ENCODE measurements at regions not wholly inside any gene's neighbourhood (a gene's known extent, or its start where the extent isn't known, plus 50 kb on each side); places are given as distances from the start of the nearest gene placed in this dataset.

DNA sequence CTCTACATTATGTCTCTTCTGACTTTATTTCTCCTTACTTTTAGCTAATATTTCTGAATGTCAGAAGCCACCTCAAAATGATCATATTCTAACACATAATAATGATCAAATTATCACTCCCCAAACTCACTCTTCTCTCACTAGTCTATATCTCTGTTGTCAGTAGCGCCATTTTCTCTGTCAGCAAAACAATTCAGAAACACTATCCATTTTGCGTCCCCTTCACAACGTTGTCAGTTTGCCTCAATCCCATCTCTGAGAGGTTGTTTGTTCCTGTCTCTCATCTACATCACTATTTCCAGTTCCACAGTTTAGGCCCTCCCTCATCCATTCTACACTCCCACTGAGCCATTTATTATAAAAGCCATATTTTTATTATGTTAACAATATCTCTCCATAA is 1376.3 kb upstream of the ACVR2A start:
- H3K4me1 ChIP-seq (ENCODE audit: control insufficient read depth, insufficient read depth, low read length): no peaks in the 10 kb centered on the region
- H3K36me3 ChIP-seq (ENCODE audit: control insufficient read depth in 2 of 2, insufficient read depth in 1 of 2, low read length in 2 of 2): no peaks in the 10 kb centered on the region
- H3K9me3 ChIP-seq (ENCODE audit: control insufficient read depth, insufficient read depth, low read depth, low read length): no peaks in the 10 kb centered on the region
- no peak overlapping the region for H3K27ac ChIP-seq (ENCODE audit: extremely low read depth, low read depth, low read length)
- no peak overlapping the region for H3K4me3 ChIP-seq (ENCODE audit: low read depth, low read length)
- TF ChIP-seq ZNF24 (tag by site-specific recombination; IDR thresholded peaks at IDR 0.05) (no peak), ZNF121 (tag by site-specific recombination; IDR thresholded peaks at IDR 0.05) (no peak), KLF7 (tag by site-specific recombination; IDR thresholded peaks at IDR 0.05; ENCODE audit: borderline replicate concordance) (no peak), ZNF354C (tag by site-specific recombination; IDR thresholded peaks at IDR 0.05; ENCODE audit: borderline replicate concordance, low read depth) (no peak), ZNF560 (tag by site-specific recombination; IDR thresholded peaks at IDR 0.05; ENCODE audit: borderline replicate concordance) (no peak), ZNF184 (tag by site-specific recombination; IDR thresholded peaks at IDR 0.05) (no peak), ZNF274 (IDR thresholded peaks at IDR 0.05; ENCODE audit: low read length) (no peak), ZNF274 (tag by site-specific recombination; IDR thresholded peaks at IDR 0.05; ENCODE audit: borderline replicate concordance) (no peak), SP2 (tag by site-specific recombination; IDR thresholded peaks at IDR 0.05) (no peak), ZNF768 (tag by site-specific recombination; IDR thresholded peaks at IDR 0.05) (no peak), ZNF292 (tag by site-specific recombination; IDR thresholded peaks at IDR 0.05; ENCODE audit: borderline replicate concordance, low read depth) (no peak)
- TF ChIP-seq, protein P1, sequence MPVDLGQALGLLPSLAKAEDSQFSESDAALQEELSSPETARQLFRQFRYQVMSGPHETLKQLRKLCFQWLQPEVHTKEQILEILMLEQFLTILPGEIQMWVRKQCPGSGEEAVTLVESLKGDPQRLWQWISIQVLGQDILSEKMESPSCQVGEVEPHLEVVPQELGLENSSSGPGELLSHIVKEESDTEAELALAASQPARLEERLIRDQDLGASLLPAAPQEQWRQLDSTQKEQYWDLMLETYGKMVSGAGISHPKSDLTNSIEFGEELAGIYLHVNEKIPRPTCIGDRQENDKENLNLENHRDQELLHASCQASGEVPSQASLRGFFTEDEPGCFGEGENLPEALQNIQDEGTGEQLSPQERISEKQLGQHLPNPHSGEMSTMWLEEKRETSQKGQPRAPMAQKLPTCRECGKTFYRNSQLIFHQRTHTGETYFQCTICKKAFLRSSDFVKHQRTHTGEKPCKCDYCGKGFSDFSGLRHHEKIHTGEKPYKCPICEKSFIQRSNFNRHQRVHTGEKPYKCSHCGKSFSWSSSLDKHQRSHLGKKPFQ (tag by site-specific recombination; IDR thresholded peaks at IDR 0.05): no peak
- TF ChIP-seq, protein P2, sequence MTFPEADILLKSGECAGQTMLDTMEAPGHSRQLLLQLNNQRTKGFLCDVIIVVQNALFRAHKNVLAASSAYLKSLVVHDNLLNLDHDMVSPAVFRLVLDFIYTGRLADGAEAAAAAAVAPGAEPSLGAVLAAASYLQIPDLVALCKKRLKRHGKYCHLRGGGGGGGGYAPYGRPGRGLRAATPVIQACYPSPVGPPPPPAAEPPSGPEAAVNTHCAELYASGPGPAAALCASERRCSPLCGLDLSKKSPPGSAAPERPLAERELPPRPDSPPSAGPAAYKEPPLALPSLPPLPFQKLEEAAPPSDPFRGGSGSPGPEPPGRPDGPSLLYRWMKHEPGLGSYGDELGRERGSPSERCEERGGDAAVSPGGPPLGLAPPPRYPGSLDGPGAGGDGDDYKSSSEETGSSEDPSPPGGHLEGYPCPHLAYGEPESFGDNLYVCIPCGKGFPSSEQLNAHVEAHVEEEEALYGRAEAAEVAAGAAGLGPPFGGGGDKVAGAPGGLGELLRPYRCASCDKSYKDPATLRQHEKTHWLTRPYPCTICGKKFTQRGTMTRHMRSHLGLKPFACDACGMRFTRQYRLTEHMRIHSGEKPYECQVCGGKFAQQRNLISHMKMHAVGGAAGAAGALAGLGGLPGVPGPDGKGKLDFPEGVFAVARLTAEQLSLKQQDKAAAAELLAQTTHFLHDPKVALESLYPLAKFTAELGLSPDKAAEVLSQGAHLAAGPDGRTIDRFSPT (tag by site-specific recombination; IDR thresholded peaks at IDR 0.05): no peak
- TF ChIP-seq, protein P3, sequence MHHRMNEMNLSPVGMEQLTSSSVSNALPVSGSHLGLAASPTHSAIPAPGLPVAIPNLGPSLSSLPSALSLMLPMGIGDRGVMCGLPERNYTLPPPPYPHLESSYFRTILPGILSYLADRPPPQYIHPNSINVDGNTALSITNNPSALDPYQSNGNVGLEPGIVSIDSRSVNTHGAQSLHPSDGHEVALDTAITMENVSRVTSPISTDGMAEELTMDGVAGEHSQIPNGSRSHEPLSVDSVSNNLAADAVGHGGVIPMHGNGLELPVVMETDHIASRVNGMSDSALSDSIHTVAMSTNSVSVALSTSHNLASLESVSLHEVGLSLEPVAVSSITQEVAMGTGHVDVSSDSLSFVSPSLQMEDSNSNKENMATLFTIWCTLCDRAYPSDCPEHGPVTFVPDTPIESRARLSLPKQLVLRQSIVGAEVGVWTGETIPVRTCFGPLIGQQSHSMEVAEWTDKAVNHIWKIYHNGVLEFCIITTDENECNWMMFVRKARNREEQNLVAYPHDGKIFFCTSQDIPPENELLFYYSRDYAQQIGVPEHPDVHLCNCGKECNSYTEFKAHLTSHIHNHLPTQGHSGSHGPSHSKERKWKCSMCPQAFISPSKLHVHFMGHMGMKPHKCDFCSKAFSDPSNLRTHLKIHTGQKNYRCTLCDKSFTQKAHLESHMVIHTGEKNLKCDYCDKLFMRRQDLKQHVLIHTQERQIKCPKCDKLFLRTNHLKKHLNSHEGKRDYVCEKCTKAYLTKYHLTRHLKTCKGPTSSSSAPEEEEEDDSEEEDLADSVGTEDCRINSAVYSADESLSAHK (tag by site-specific recombination; IDR thresholded peaks at IDR 0.05): no peak
- CTCF ChIA-PET: no interaction called here
- POLR2A ChIA-PET: no interaction called here

DNA sequence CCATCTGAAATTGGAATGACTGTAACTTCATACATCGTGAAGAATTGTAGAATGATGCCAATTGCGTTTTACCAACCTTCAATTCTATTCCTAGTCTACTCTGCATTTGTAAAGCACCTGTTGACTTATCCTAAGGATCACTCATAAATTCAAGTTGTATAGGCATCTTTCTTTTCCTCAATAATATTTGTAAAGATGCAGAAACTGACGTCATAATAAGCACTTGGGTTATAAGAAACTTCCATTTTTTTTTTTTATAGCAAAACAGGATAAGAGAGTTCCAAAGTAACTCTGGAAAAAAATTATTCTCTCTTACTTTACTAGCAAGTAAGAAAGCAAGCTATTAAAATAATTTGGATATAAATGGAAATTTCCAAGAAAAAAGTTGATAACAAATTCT is 1377.4 kb upstream of the ACVR2A start:
- H3K4me1 ChIP-seq (ENCODE audit: control insufficient read depth, insufficient read depth, low read length): no peaks in the 10 kb centered on the region
- H3K27ac ChIP-seq (ENCODE audit: extremely low read depth, low read depth, low read length): no peak overlapping the region
- H3K4me3 ChIP-seq (ENCODE audit: low read depth, low read length): no peak overlapping the region
- H3K9me3 ChIP-seq (ENCODE audit: control insufficient read depth, insufficient read depth, low read depth, low read length): no peaks in the 10 kb centered on the region
- H3K36me3 ChIP-seq (ENCODE audit: control insufficient read depth in 2 of 2, insufficient read depth in 1 of 2, low read length in 2 of 2): no peaks in the 10 kb centered on the region
- ChIA-PET POLR2A (no interaction called here), CTCF (no interaction called here)
- TF ChIP-seq ZNF354C (tag by site-specific recombination; IDR thresholded peaks at IDR 0.05; ENCODE audit: borderline replicate concordance, low read depth): no peak
- TF ChIP-seq ZNF274 (IDR thresholded peaks at IDR 0.05; ENCODE audit: low read length): no peak
- no peak for TF ChIP-seq ZNF274 (tag by site-specific recombination; IDR thresholded peaks at IDR 0.05; ENCODE audit: borderline replicate concordance)
- no peak for TF ChIP-seq ZNF792 (tag by site-specific recombination; IDR thresholded peaks at IDR 0.05)
- no peak for TF ChIP-seq ZNF426 (tag by site-specific recombination; IDR thresholded peaks at IDR 0.05)
- no peak for TF ChIP-seq OVOL3 (tag by site-specific recombination; IDR thresholded peaks at IDR 0.05)
- TF ChIP-seq ZNF664 (tag by site-specific recombination; IDR thresholded peaks at IDR 0.05): no peak
- no peak for TF ChIP-seq ZNF670 (tag by site-specific recombination; IDR thresholded peaks at IDR 0.05; ENCODE audit: low read depth)
- TF ChIP-seq ZNF560 (tag by site-specific recombination; IDR thresholded peaks at IDR 0.05; ENCODE audit: borderline replicate concordance): no peak
- TF ChIP-seq KLF7 (tag by site-specific recombination; IDR thresholded peaks at IDR 0.05; ENCODE audit: borderline replicate concordance): no peak
- no peak for TF ChIP-seq ZNF544 (tag by site-specific recombination; IDR thresholded peaks at IDR 0.05)
- TF ChIP-seq, protein P4, sequence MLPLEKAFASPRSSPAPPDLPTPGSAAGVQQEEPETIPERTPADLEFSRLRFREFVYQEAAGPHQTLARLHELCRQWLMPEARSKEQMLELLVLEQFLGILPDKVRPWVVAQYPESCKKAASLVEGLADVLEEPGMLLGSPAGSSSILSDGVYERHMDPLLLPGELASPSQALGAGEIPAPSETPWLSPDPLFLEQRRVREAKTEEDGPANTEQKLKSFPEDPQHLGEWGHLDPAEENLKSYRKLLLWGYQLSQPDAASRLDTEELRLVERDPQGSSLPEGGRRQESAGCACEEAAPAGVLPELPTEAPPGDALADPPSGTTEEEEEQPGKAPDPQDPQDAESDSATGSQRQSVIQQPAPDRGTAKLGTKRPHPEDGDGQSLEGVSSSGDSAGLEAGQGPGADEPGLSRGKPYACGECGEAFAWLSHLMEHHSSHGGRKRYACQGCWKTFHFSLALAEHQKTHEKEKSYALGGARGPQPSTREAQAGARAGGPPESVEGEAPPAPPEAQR (tag by site-specific recombination; IDR thresholded peaks at IDR 0.05): no peak
- TF ChIP-seq ZNF169 (tag by site-specific recombination; IDR thresholded peaks at IDR 0.05): no peak
- TF ChIP-seq ZNF76 (tag by site-specific recombination; IDR thresholded peaks at IDR 0.05; ENCODE audit: borderline replicate concordance, low read depth): no peak
- no peak for TF ChIP-seq ZBTB7A (tag by site-specific recombination; IDR thresholded peaks at IDR 0.05; ENCODE audit: low read depth)
- no peak for TF ChIP-seq RBAK (tag by site-specific recombination; IDR thresholded peaks at IDR 0.05)

Measured in HEK293 (cell line).